LNCaP clone FGC (cell line): ENCODE measurements at regions not wholly inside any gene's neighbourhood (a gene's known extent, or its start where the extent isn't known, plus 50 kb on each side); places are given as distances from the start of the nearest gene placed in this dataset.

ENCODE experiments used
- DNase-seq: peaks from one replicate; pipeline ENCODE4 v3.0.0-alpha.2; 2011; ENCODE audit warnings: low read depth
- H3K4me3 ChIP-seq: 2 replicates; pipeline ENCODE4 v1.5.1; 2011; ENCODE audit warnings: mild to moderate bottlenecking, low read depth, low read length, control low read depth
- CTCF ChIP-seq: IDR thresholded peaks from 2 replicates; pipeline ENCODE4 v1.5.1; 2012; ENCODE audit warnings: mild to moderate bottlenecking; ENCODE audit not compliant: control insufficient read depth, insufficient read depth; ENCODE audit errors: extremely low read depth

GRCh38 chr10:33764694-33765185 is 430.3 kb upstream of the NRP1 start:
- DNase-seq = no peak
- no peak overlapping the region for H3K4me3 ChIP-seq
- TF ChIP-seq CTCF = no peak

GRCh38 chr10:33760056-33760943 is 425.8 kb upstream of the NRP1 start:
- no peak overlapping the region for H3K4me3 ChIP-seq
- DNase-seq = no peak
- TF ChIP-seq CTCF = no peak

DNA sequence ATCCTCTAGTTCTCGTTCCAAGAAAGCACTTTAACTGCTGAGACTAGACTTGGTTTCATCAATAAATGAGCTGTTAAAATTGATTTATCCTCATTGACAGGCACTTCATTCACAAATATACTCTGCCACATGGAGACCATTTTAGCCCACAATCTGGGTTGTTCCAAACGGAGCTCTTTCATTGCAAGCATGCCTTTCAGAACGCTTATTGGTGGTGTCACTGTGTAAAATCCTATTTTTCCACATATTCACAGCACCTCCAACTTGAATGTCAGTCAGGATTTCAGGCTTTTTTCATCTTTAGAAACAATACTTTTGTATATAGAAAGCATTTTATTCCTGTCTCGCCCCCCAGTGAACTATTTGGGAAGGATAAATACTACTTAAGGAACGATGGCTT is 424.7 kb upstream of the NRP1 start:
- no peak for TF ChIP-seq CTCF
- no peak for DNase-seq
- H3K4me3 ChIP-seq = no peak overlapping the region

GRCh38 chr10:33758299-33758698 is 423.8 kb upstream of the NRP1 start:
- no peak for TF ChIP-seq CTCF
- H3K4me3 ChIP-seq = no peak overlapping the region
- no peak for DNase-seq

GRCh38 chr10:33754052-33754451 is 419.6 kb upstream of the NRP1 start:
- TF ChIP-seq CTCF = no peak
- DNase-seq = no peak
- H3K4me3 ChIP-seq = no peak overlapping the region

GRCh38 chr10:33753389-33753788 is 418.9 kb upstream of the NRP1 start:
- no peak overlapping the region for H3K4me3 ChIP-seq
- DNase-seq = no peak
- no peak for TF ChIP-seq CTCF
